Spleen (tissue), 7 donors: ENCODE measurements at regions not wholly inside any gene's neighbourhood (a gene's known extent, or its start where the extent isn't known, plus 50 kb on each side); places are given as distances from the start of the nearest gene placed in this dataset.

Experiments used
- CTCF ChIP-seq, 11 experiments: fragments of 200-600 bp in 7 of 11; fragments of 450-650 bp in 4 of 11; sonication (generic) in 4 of 11; IDR thresholded peaks in 8 of 11; conservative IDR thresholded peaks in 3 of 11; 1 replicate in 7 of 11; 2 replicates in 4 of 11; pipeline versions ENCODE4 v1.4.0 to v1.8.0; 2016 to 2021; ENCODE audit warnings: antibody characterized with exemption in 11 of 11, inconsistent platforms in 4 of 11, mild to moderate bottlenecking in 1 of 11
- POLR2A ChIP-seq, 3 donors: fragments of 450-650 bp; IDR thresholded peaks; one replicate each; pipeline ENCODE4 v1.5.1; 2017; ENCODE audit warnings: antibody characterized with exemption in 3 of 3, mild to moderate bottlenecking in 1 of 3
- donor health status: DM: no; HTN: no; CAD: no; lungs with moderate emphysema.
- donor health status: DM: no; HTN: no; CAD: no.
- donor health status: DM: no; HTN: no; CAD: no.

- TF ChIP-seq CTCF (IDR thresholded peaks at IDR 0.05 in 8 of 11, conservative IDR thresholded peaks at IDR 0.05 in 3 of 11) (peak; percentile 21 to 71 (median 55)), POLR2A (IDR thresholded peaks at IDR 0.05) (no peak)
These were observed 139.1 kb downstream of the SPTSSA start for GRCh38 chr14:34322940-34323418.
